B cell (primary cell): ENCODE measurements at regions not wholly inside any gene's neighbourhood (a gene's known extent, or its start where the extent isn't known, plus 50 kb on each side); places are given as distances from the start of the nearest gene placed in this dataset.

ENCODE experiments used
- ATAC-seq: fragments of 200-7000 bp; cut with Tn5 transposase; one replicate; pipeline ENCODE4 v1.10.0; 2021; ENCODE audit warnings: low read depth, mild to moderate bottlenecking, moderate number of reproducible peaks, moderate library complexity
- CTCF ChIA-PET: fragments of 350-600 bp; sonication (Branson Sonifier 250); formaldehyde crosslinking; loops from one replicate; lab custom pipeline; 2021; ENCODE audit warnings: antibody characterized with exemption, inconsistent platforms; lab: Charles Lee
- POLR2A ChIA-PET: fragments of 350-600 bp; sonication (Branson Sonifier 250); formaldehyde crosslinking; loops from one replicate; lab custom pipeline; 2021; ENCODE audit warnings: antibody characterized with exemption; lab: Charles Lee
- DNase-seq: peaks from one replicate; pipeline ENCODE4 v3.0.0; 2013
- H2AFZ ChIP-seq: 2 replicates; pipeline ENCODE4 v1.6.1; 2012; ENCODE audit warnings: mild to moderate bottlenecking, low read depth, low read length; ENCODE audit not compliant: insufficient read depth, poor library complexity, severe bottlenecking
- H3K27ac ChIP-seq, 2 donors: 1 replicate in 1 of 2; 2 replicates in 1 of 2; pipeline ENCODE4 v1.5.1; 2012 to 2013; ENCODE audit warnings: low read length in 2 of 2, mild to moderate bottlenecking in 2 of 2, moderate library complexity in 1 of 2
- H3K27me3 ChIP-seq, 4 experiments: fragments of 200-600 bp in 1 of 4; sonication (generic) in 1 of 4; replicated peaks in 1 of 4; 1 replicate in 2 of 4; 2 replicates in 2 of 4; pipeline versions ENCODE4 v1.6.1 to v1.7.0; 2013 to 2016; ENCODE audit warnings: low read length in 3 of 4, mild to moderate bottlenecking in 2 of 4, mixed read lengths in 1 of 4, moderate library complexity in 1 of 4; ENCODE audit not compliant: insufficient read depth in 4 of 4, control insufficient read depth in 3 of 4; ENCODE audit errors: control extremely low read depth in 1 of 4
- H3K36me3 ChIP-seq, 2 experiments: replicated peaks in 1 of 2; 1 replicate in 1 of 2; 2 replicates in 1 of 2; pipeline versions ENCODE4 v1.6.1 to v1.7.1; 2013; ENCODE audit warnings: low read length in 1 of 2; ENCODE audit not compliant: insufficient read depth in 2 of 2, control insufficient read depth in 1 of 2; ENCODE audit errors: control extremely low read depth in 1 of 2, extremely low read depth in 1 of 2
- H3K4me1 ChIP-seq, 2 donors: fragments of 200-600 bp in 1 of 2; sonication (generic) in 1 of 2; 1 replicate in 1 of 2; 2 replicates in 1 of 2; pipeline versions ENCODE4 v1.5.1 to v1.6.1; 2013 to 2017; ENCODE audit warnings: low read length in 2 of 2; ENCODE audit not compliant: control insufficient read depth in 2 of 2, insufficient read depth in 2 of 2
- H3K4me2 ChIP-seq: replicated peaks from 2 replicates; pipeline ENCODE3; 2012; ENCODE audit warnings: mild to moderate bottlenecking, low read depth, low read length; ENCODE audit not compliant: poor library complexity, severe bottlenecking
- H3K4me3 ChIP-seq, 5 experiments: fragments of 200-600 bp in 1 of 5; sonication (generic) in 1 of 5; 1 replicate in 3 of 5; 2 replicates in 2 of 5; pipeline versions ENCODE4 v1.5.1 to v1.7.0; 2011 to 2016; ENCODE audit warnings: low read length in 4 of 5, mild to moderate bottlenecking in 4 of 5, low read depth in 2 of 5, control low read depth in 1 of 5, moderate library complexity in 1 of 5; ENCODE audit not compliant: insufficient read depth in 1 of 5; ENCODE audit errors: control extremely low read depth in 1 of 5, extremely low read depth in 1 of 5
- H3K79me2 ChIP-seq: fragments of 200-600 bp; sonication (generic); one replicate; pipeline ENCODE4 v1.6.0; 2016; ENCODE audit warnings: low read length; ENCODE audit not compliant: control insufficient read depth, insufficient read depth
- H3K9ac ChIP-seq: fragments of 200-600 bp; sonication (generic); 2 replicates; pipeline ENCODE4 v1.6.1; 2017; ENCODE audit warnings: mild to moderate bottlenecking, low read length, moderate library complexity
- H3K9me3 ChIP-seq, 3 donors: one replicate each; pipeline versions ENCODE4 v1.6.1 to v1.7.1; 2013; ENCODE audit warnings: low read length in 2 of 3; ENCODE audit not compliant: control insufficient read depth in 2 of 3, insufficient read depth in 1 of 3; ENCODE audit errors: control extremely low read depth in 1 of 3
- H4K20me1 ChIP-seq: 2 replicates; pipeline ENCODE4 v1.6.0; 2012; ENCODE audit warnings: mild to moderate bottlenecking, low read length; ENCODE audit not compliant: insufficient read depth, control insufficient read depth, poor library complexity, severe bottlenecking
- H3K27ac Mint-ChIP-seq: one replicate; pipeline ENCODE4 v1.8.0; 2021; ENCODE audit warnings: mixed read lengths
- H3K27me3 Mint-ChIP-seq: one replicate; pipeline ENCODE4 v1.8.0; 2021; ENCODE audit warnings: mixed read lengths
- H3K4me1 Mint-ChIP-seq: one replicate; pipeline ENCODE4 v1.8.0; 2021; ENCODE audit warnings: mixed read lengths
- H3K4me3 Mint-ChIP-seq: one replicate; pipeline ENCODE4 v1.8.0; 2021; ENCODE audit warnings: mixed read lengths
- H3K9me3 Mint-ChIP-seq: one replicate; pipeline ENCODE4 v1.8.0; 2022; ENCODE audit warnings: mixed read lengths; ENCODE audit not compliant: insufficient read depth
- EZH2 ChIP-seq: IDR thresholded peaks from 2 replicates; pipeline ENCODE4 v1.6.1; 2012; ENCODE audit warnings: borderline replicate concordance, low read depth, mild to moderate bottlenecking, moderate library complexity, low read length; ENCODE audit not compliant: insufficient read depth, poor library complexity, severe bottlenecking
- WGBS: methylation state at CpG from one replicate; pipeline ENCODE4 v1.1.5; 2013; ENCODE audit warnings: missing lambda C conversion rate; ENCODE audit not compliant: insufficient coverage; 5-methylcytosine and 5-hydroxymethylcytosine counted together
- intact Hi-C: fragments of 100-400 bp; cut with micrococcal nuclease; formaldehyde crosslinking; loops from one replicate; pipeline ENCODE4 v1.10.0; 2022
- TF ChIP-seq, protein P1 (sequence below): fragments of 200-600 bp; IDR thresholded peaks from one replicate; pipeline ENCODE4 v1.8.0; 2022; ENCODE audit warnings: antibody characterized with exemption, mild to moderate bottlenecking

- ChIA-PET CTCF (no interaction called here), POLR2A (no interaction called here)
- H3K4me1 ChIP-seq: no peaks in the 10 kb centered on the region
- intact Hi-C loops: no loop called here
- H3K4me3 ChIP-seq: no peak overlapping the region
- H3K79me2 ChIP-seq: no peaks in the 10 kb centered on the region
- TF ChIP-seq EZH2: no peak
- TF ChIP-seq, protein P1, sequence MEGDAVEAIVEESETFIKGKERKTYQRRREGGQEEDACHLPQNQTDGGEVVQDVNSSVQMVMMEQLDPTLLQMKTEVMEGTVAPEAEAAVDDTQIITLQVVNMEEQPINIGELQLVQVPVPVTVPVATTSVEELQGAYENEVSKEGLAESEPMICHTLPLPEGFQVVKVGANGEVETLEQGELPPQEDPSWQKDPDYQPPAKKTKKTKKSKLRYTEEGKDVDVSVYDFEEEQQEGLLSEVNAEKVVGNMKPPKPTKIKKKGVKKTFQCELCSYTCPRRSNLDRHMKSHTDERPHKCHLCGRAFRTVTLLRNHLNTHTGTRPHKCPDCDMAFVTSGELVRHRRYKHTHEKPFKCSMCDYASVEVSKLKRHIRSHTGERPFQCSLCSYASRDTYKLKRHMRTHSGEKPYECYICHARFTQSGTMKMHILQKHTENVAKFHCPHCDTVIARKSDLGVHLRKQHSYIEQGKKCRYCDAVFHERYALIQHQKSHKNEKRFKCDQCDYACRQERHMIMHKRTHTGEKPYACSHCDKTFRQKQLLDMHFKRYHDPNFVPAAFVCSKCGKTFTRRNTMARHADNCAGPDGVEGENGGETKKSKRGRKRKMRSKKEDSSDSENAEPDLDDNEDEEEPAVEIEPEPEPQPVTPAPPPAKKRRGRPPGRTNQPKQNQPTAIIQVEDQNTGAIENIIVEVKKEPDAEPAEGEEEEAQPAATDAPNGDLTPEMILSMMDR: no peak
- no peaks in the 10 kb centered on the region for H3K36me3 ChIP-seq
- no peaks in the 10 kb centered on the region for H3K4me1 Mint-ChIP-seq
- H3K9ac ChIP-seq: no peak overlapping the region
- H2AFZ ChIP-seq: no peak overlapping the region
- DNase-seq (no peak), ATAC-seq (no peak)
- no peaks in the 10 kb centered on the region for H4K20me1 ChIP-seq
- H3K9me3 Mint-ChIP-seq: peaks cover 2% of the 10 kb centered on the region
- H3K27me3 ChIP-seq: no peaks in the 10 kb centered on the region
- no peaks in the 10 kb centered on the region for H3K9me3 ChIP-seq
- H3K4me2 ChIP-seq: no peak overlapping the region
- H3K4me3 Mint-ChIP-seq: no peak overlapping the region
- no peak overlapping the region for H3K27ac Mint-ChIP-seq
- H3K27me3 Mint-ChIP-seq: peaks cover 21% of the 10 kb centered on the region
- H3K27ac ChIP-seq: no peak overlapping the region
- WGBS: no CpG with 5 or more reads among the region's 2 CpGs
Observed at GRCh38 chr14:56716705-56717104, 93.6 kb downstream of the OTX2 start.

DNA sequence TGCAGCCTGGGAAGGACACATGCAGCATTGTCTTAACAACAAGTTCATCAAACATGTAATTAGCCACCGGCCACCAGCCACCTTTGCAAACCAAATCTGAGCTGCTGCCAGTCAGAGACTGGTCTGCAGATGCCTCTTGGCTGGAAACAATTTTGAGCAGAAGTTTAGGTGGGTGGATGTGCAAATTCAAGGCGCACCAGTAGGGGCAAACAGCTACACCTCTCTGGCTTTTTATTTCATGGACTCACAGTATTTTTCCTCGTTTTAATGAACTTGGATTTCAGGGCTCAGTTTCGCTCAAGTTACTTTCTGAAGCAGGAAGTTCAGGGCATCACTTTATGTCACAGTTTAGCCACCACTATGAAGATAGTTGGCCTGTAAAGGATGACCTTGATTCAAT, 94.3 kb downstream of the OTX2 start:
- H3K27ac Mint-ChIP-seq: no peak overlapping the region
- TF ChIP-seq, protein P1: no peak
- no peaks in the 10 kb centered on the region for H4K20me1 ChIP-seq
- no peak overlapping the region for H3K4me3 Mint-ChIP-seq
- DNase-seq (no peak), ATAC-seq (no peak)
- H3K9me3 ChIP-seq: no peaks in the 10 kb centered on the region
- 100% methylated on average over 1 of the region's 4 CpGs for WGBS
- H3K27me3 ChIP-seq: no peaks in the 10 kb centered on the region
- intact Hi-C loops: no loop called here
- H3K4me2 ChIP-seq: no peak overlapping the region
- H3K9me3 Mint-ChIP-seq: peaks cover 2% of the 10 kb centered on the region
- peaks cover 17% of the 10 kb centered on the region for H3K27me3 Mint-ChIP-seq
- no peak overlapping the region for H3K9ac ChIP-seq
- CTCF ChIA-PET: no interaction called here
- no peak overlapping the region for H3K27ac ChIP-seq
- H3K4me1 ChIP-seq: no peaks in the 10 kb centered on the region
- no peak overlapping the region for H3K4me3 ChIP-seq
- no peaks in the 10 kb centered on the region for H3K79me2 ChIP-seq
- H2AFZ ChIP-seq: no peak overlapping the region
- no peaks in the 10 kb centered on the region for H3K4me1 Mint-ChIP-seq
- H3K36me3 ChIP-seq: no peaks in the 10 kb centered on the region
- POLR2A ChIA-PET: no interaction called here
